ENCODE measurements at regions not wholly inside any gene's neighbourhood (a gene's known extent, or its start where the extent isn't known, plus 50 kb on each side); places are given as distances from the start of the nearest gene placed in this dataset.

DNA sequence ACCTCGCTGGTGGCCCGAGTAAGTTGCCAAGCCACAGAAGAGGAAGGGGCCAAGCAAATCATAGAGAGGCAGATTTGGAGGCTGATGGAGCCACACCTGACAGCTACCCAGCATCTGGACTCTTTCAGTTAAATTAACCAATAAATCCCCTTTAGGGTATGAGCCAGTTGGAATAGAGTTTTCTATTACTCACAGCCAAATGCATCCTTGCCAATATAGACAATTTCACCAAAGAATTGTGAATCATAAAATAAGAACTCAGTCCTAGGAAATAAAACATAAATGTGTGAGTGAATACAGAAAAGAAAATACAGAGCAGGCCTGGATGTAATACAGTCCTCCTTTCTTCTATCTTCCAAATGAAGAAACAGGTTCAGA, 161.6 kb upstream of the ANKRD28 start:
- TF ChIP-seq CTCF (IDR thresholded peaks at IDR 0.05) (no peak), POLR2A (IDR thresholded peaks at IDR 0.05) (no peak)
